ENCODE measurements at regions not wholly inside any gene's neighbourhood (a gene's known extent, or its start where the extent isn't known, plus 50 kb on each side); places are given as distances from the start of the nearest gene placed in this dataset.

DNA sequence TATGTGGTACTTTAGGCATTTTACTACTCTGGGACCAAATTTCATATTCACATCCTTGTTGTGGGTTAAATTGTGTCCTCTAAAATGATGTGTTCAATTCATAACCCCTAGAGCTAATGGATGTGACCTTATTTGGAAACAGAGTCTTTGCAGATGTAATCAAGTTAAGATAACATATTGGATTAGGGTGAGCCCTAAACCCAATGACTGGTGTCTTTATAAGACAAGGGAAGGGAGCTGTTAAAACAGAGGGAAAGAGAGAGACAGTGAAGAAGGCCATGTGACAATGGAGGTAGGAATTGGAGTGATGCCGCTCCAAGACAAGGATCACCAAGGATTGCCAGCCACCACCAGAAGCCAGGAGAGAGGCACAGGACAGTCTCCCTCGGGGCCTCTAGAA is 220.0 kb downstream of the ADGRG6 start:
- TF ChIP-seq, protein P1, sequence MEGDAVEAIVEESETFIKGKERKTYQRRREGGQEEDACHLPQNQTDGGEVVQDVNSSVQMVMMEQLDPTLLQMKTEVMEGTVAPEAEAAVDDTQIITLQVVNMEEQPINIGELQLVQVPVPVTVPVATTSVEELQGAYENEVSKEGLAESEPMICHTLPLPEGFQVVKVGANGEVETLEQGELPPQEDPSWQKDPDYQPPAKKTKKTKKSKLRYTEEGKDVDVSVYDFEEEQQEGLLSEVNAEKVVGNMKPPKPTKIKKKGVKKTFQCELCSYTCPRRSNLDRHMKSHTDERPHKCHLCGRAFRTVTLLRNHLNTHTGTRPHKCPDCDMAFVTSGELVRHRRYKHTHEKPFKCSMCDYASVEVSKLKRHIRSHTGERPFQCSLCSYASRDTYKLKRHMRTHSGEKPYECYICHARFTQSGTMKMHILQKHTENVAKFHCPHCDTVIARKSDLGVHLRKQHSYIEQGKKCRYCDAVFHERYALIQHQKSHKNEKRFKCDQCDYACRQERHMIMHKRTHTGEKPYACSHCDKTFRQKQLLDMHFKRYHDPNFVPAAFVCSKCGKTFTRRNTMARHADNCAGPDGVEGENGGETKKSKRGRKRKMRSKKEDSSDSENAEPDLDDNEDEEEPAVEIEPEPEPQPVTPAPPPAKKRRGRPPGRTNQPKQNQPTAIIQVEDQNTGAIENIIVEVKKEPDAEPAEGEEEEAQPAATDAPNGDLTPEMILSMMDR (conservative IDR thresholded peaks at IDR 0.05; ENCODE audit: low read depth in 2 of 2), result no peak
- TF ChIP-seq POLR2AphosphoS5 (IDR thresholded peaks at IDR 0.05; ENCODE audit: low read depth) (no peak), CREB1 (CRISPR knock-in tag; IDR thresholded peaks at IDR 0.05; ENCODE audit: low read depth) (no peak), ZNF114 (CRISPR knock-in tag; IDR thresholded peaks at IDR 0.05) (no peak), EZH2phosphoT487 (IDR thresholded peaks at IDR 0.05; ENCODE audit: unreplicated experiment) (no peak)
- TF ChIP-seq, protein P2, sequence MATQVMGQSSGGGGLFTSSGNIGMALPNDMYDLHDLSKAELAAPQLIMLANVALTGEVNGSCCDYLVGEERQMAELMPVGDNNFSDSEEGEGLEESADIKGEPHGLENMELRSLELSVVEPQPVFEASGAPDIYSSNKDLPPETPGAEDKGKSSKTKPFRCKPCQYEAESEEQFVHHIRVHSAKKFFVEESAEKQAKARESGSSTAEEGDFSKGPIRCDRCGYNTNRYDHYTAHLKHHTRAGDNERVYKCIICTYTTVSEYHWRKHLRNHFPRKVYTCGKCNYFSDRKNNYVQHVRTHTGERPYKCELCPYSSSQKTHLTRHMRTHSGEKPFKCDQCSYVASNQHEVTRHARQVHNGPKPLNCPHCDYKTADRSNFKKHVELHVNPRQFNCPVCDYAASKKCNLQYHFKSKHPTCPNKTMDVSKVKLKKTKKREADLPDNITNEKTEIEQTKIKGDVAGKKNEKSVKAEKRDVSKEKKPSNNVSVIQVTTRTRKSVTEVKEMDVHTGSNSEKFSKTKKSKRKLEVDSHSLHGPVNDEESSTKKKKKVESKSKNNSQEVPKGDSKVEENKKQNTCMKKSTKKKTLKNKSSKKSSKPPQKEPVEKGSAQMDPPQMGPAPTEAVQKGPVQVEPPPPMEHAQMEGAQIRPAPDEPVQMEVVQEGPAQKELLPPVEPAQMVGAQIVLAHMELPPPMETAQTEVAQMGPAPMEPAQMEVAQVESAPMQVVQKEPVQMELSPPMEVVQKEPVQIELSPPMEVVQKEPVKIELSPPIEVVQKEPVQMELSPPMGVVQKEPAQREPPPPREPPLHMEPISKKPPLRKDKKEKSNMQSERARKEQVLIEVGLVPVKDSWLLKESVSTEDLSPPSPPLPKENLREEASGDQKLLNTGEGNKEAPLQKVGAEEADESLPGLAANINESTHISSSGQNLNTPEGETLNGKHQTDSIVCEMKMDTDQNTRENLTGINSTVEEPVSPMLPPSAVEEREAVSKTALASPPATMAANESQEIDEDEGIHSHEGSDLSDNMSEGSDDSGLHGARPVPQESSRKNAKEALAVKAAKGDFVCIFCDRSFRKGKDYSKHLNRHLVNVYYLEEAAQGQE (IDR thresholded peaks at IDR 0.05; ENCODE audit: unreplicated experiment), result no peak
